Stomach (tissue), 8 donors: ENCODE measurements at regions not wholly inside any gene's neighbourhood (a gene's known extent, or its start where the extent isn't known, plus 50 kb on each side); places are given as distances from the start of the nearest gene placed in this dataset.

Experiments used
- DNase-seq, 2 donors: peaks; one replicate each; pipeline versions ENCODE4 v3.0.0 to v3.0.0-alpha.2; 2013 to 2019
- H3K27ac ChIP-seq, 5 donors: fragments of 200-600 bp in 4 of 5; sonication (generic) in 4 of 5; one replicate each; pipeline ENCODE4 v1.5.1; 2013 to 2019; ENCODE audit warnings: mild to moderate bottlenecking in 1 of 5, moderate library complexity in 1 of 5
- H3K27me3 ChIP-seq, 3 donors: fragments of 200-600 bp; sonication (generic); one replicate each; pipeline ENCODE4 v1.5.1; 2017 to 2019; ENCODE audit warnings: mixed run types in 1 of 3
- H3K36me3 ChIP-seq, 4 donors: fragments of 200-600 bp; sonication (generic); 1 replicate in 3 of 4; 2 replicates in 1 of 4; pipeline ENCODE4 v1.5.1; 2016 to 2019
- H3K4me1 ChIP-seq, 4 donors: fragments of 200-600 bp; sonication (generic); one replicate each; pipeline ENCODE4 v1.5.1; 2016 to 2019
- H3K4me3 ChIP-seq, 4 donors: fragments of 200-600 bp; sonication (generic) in 3 of 4; one replicate each; pipeline ENCODE4 v1.5.1; 2016 to 2019; ENCODE audit warnings: mild to moderate bottlenecking in 1 of 4
- H3K9me3 ChIP-seq, 4 donors: fragments of 200-600 bp; sonication (generic); one replicate each; pipeline ENCODE4 v1.5.1; 2016 to 2019
- EP300 ChIP-seq: sonication (generic); formaldehyde crosslinking; IDR thresholded peaks from one replicate; pipeline ENCODE4 v1.6.1; 2017; ENCODE audit warnings: antibody characterized with exemption
- POLR2A ChIP-seq, 4 donors: fragments of 450-650 bp; IDR thresholded peaks; one replicate each; pipeline ENCODE4 v1.6.1; 2016; ENCODE audit warnings: antibody characterized with exemption in 4 of 4, control low read depth in 2 of 4, mild to moderate bottlenecking in 1 of 4, moderate library complexity in 1 of 4
- POLR2AphosphoS5 ChIP-seq, 3 donors: sonication (generic); formaldehyde crosslinking; IDR thresholded peaks; one replicate each; pipeline ENCODE4 v1.6.1; 2016; ENCODE audit warnings: antibody characterized with exemption in 3 of 3
- WGBS, 5 donors: extraction: QIAGEN DNeasy Blood & Tissue Kit in 3 of 5; methylation state at CpG; one replicate each; pipeline versions ENCODE4 v1.1.5 to v1.1.7; 2013 to 2018; 5-methylcytosine and 5-hydroxymethylcytosine counted together
- intact Hi-C: fragments of 100-400 bp; cut with DNase I; formaldehyde crosslinking; loops from one replicate; pipeline ENCODE4 v1.15.1; 2023; ENCODE audit warnings: low total_unique reads
- TF ChIP-seq, protein P1 (sequence below), 7 experiments: fragments of 450-650 bp in 4 of 7; fragments of 200-600 bp in 3 of 7; sonication (generic) in 3 of 7; IDR thresholded peaks; one replicate each; pipeline ENCODE4 v1.5.1; 2016 to 2019; ENCODE audit warnings: antibody characterized with exemption in 7 of 7, control low read depth in 2 of 7, mild to moderate bottlenecking in 1 of 7
- donor health status: healthy with polysubstance abuse.
- donor health status: Bipolar disorder and iron deficiency.
- donor health status: healthy.

GRCh38 chr7:20562461-20562860 is 53.0 kb upstream of the ABCB5 start:
- WGBS, 5 donors = 59 to 73% (median 67%) methylated on average over 4 of the region's 4 CpGs
- DNase-seq = no peak
- intact Hi-C loops = no loop called here

More at GRCh38 chr7:20562461-20562860, 53.0 kb upstream of the ABCB5 start:
- H3K27ac ChIP-seq = no peak overlapping the region
- H3K36me3 ChIP-seq = no peaks in the 10 kb centered on the region
- no peaks in the 10 kb centered on the region for H3K9me3 ChIP-seq
- H3K27me3 ChIP-seq = peaks cover 0 to 3% (median 0%) of the 10 kb centered on the region in 3 donors
- H3K4me1 ChIP-seq = no peaks in the 10 kb centered on the region
- H3K4me3 ChIP-seq = no peak overlapping the region
- TF ChIP-seq POLR2A (IDR thresholded peaks at IDR 0.05) (no peak), EP300 (no peak), POLR2AphosphoS5 (IDR thresholded peaks at IDR 0.05) (no peak)
- TF ChIP-seq, protein P1, sequence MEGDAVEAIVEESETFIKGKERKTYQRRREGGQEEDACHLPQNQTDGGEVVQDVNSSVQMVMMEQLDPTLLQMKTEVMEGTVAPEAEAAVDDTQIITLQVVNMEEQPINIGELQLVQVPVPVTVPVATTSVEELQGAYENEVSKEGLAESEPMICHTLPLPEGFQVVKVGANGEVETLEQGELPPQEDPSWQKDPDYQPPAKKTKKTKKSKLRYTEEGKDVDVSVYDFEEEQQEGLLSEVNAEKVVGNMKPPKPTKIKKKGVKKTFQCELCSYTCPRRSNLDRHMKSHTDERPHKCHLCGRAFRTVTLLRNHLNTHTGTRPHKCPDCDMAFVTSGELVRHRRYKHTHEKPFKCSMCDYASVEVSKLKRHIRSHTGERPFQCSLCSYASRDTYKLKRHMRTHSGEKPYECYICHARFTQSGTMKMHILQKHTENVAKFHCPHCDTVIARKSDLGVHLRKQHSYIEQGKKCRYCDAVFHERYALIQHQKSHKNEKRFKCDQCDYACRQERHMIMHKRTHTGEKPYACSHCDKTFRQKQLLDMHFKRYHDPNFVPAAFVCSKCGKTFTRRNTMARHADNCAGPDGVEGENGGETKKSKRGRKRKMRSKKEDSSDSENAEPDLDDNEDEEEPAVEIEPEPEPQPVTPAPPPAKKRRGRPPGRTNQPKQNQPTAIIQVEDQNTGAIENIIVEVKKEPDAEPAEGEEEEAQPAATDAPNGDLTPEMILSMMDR (IDR thresholded peaks at IDR 0.05) = no peak
